ENCODE measurements at regions not wholly inside any gene's neighbourhood (a gene's known extent, or its start where the extent isn't known, plus 50 kb on each side); places are given as distances from the start of the nearest gene placed in this dataset.
"Not testable (repeated sequence)": the region's sequence is repeated elsewhere in the genome, so short reads cannot be mapped to it uniquely, and the experiment has no call there.

DNA sequence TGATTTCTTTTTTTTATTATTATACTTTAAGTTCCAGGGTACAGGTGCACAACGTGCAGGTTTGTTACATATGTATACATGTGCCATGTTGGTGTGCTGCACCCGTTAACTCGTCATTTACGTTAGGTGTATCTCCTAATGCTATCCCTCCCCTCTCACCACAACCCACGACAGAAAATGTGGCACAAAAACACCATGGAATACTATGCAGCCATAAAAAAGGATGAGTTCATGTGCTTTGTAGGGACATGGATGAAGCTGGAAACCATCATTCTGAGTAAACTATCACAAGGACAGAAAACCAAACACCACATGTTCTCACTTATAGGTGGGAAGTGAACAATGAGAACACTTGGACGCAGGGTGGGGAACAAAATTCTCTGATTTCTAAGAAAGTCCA, 140.9 kb downstream of the EXOC5 start:
- not testable (repeated sequence) for TF ChIP-seq CTCF, POLR2A, POLR2AphosphoS5 (IDR thresholded peaks at IDR 0.05)
